Smooth muscle cell (in vitro differentiated cells): ENCODE measurements at regions not wholly inside any gene's neighbourhood (a gene's known extent, or its start where the extent isn't known, plus 50 kb on each side); places are given as distances from the start of the nearest gene placed in this dataset.
A peak's percentile ranks its signal among the peaks of the same experiment; 100 is the strongest.

Experiments used
- DNase-seq: peaks from one replicate; lab custom pipeline; 2025; ENCODE audit not compliant: unreplicated experiment; lab: John Stamatoyannopoulos, UW
- H2AFZ ChIP-seq: fragments of 200-600 bp; sonication (generic); 2 replicates; pipeline ENCODE4 v1.6.0; 2016; ENCODE audit warnings: antibody characterized with exemption, low read depth, mild to moderate bottlenecking
- H3F3A ChIP-seq: fragments of 200-600 bp; sonication (generic); 2 replicates; pipeline ENCODE4 v1.6.0; 2017; ENCODE audit warnings: antibody characterized with exemption, low read depth
- H3K27ac ChIP-seq: fragments of 200-600 bp; sonication (generic); 2 replicates; pipeline ENCODE4 v1.5.1; 2016; ENCODE audit warnings: low read depth, mild to moderate bottlenecking
- H3K27me3 ChIP-seq: fragments of 200-600 bp; sonication (generic); 2 replicates; pipeline ENCODE4 v1.6.1; 2016; ENCODE audit warnings: low read depth, mild to moderate bottlenecking
- H3K36me3 ChIP-seq: fragments of 200-600 bp; sonication (generic); 2 replicates; pipeline ENCODE4 v1.5.1; 2016; ENCODE audit warnings: low read depth
- H3K4me1 ChIP-seq: fragments of 200-600 bp; sonication (generic); 2 replicates; pipeline ENCODE4 v1.5.1; 2016; ENCODE audit warnings: low read depth
- H3K4me2 ChIP-seq: fragments of 200-600 bp; sonication (generic); 2 replicates; pipeline ENCODE4 v1.6.0; 2016; ENCODE audit warnings: mild to moderate bottlenecking
- H3K4me3 ChIP-seq: fragments of 200-600 bp; sonication (generic); 2 replicates; pipeline ENCODE4 v1.5.1; 2016; ENCODE audit warnings: mild to moderate bottlenecking
- H3K79me2 ChIP-seq: fragments of 200-600 bp; sonication (generic); 2 replicates; pipeline ENCODE4 v1.6.0; 2016; ENCODE audit warnings: low read depth, mild to moderate bottlenecking
- H3K9ac ChIP-seq: fragments of 200-600 bp; sonication (generic); 2 replicates; pipeline ENCODE4 v1.6.0; 2016; ENCODE audit warnings: low read depth
- H3K9me3 ChIP-seq: fragments of 200-600 bp; sonication (generic); replicated peaks from 2 replicates; pipeline ENCODE4 v1.5.1; 2016; ENCODE audit warnings: low read depth
- H4K20me1 ChIP-seq: fragments of 200-600 bp; sonication (generic); 2 replicates; pipeline ENCODE4 v1.6.0; 2016; ENCODE audit warnings: low read depth
- WGBS: methylation state at CpG from one replicate; pipeline ENCODE4 v1.1.7; 2016; ENCODE audit warnings: low lambda C conversion rate; 5-methylcytosine and 5-hydroxymethylcytosine counted together
- TF ChIP-seq, protein P1 (sequence below): fragments of 200-600 bp; sonication (generic); IDR thresholded peaks from 2 replicates; pipeline ENCODE4 v1.5.1; 2017; ENCODE audit warnings: borderline replicate concordance, mild to moderate bottlenecking, antibody characterized with exemption; ENCODE audit not compliant: insufficient read depth, poor library complexity, severe bottlenecking

DNA sequence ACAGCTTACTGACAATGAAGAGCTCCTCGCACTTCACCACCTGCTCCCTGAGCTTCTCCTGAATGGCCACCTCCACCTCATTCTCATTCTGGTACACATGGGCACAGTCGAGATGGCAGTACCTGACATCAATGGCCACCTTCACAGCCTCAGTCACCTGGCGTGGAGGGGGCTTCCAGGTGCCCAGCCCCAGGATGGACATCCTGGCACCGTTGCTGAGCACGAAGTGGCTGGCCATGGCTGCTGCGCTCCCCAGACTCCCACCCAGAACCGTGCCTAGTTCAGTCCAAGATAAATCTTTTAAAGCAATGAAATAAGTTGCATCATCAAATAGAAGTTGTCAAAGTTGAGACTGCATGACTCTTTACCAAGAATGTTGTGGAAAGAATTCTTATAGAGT, 128.1 kb upstream of the SOX6 start:
- Histone ChIP-seq H3K27ac (no peak overlapping the region), H3K79me2 (peaks cover 28% of the 10 kb centered on the region), H3K9ac (no peak overlapping the region), H3K27me3 (no peaks in the 10 kb centered on the region), H2AFZ (no peak overlapping the region), H3K9me3 (no peaks in the 10 kb centered on the region), H3K36me3 (no peaks in the 10 kb centered on the region), H3K4me3 (no peak overlapping the region), H4K20me1 (peaks cover 18% of the 10 kb centered on the region), H3K4me1 (no peaks in the 10 kb centered on the region), H3K4me2 (no peak overlapping the region), H3F3A (peaks cover 5% of the 10 kb centered on the region)
- TF ChIP-seq, protein P1, sequence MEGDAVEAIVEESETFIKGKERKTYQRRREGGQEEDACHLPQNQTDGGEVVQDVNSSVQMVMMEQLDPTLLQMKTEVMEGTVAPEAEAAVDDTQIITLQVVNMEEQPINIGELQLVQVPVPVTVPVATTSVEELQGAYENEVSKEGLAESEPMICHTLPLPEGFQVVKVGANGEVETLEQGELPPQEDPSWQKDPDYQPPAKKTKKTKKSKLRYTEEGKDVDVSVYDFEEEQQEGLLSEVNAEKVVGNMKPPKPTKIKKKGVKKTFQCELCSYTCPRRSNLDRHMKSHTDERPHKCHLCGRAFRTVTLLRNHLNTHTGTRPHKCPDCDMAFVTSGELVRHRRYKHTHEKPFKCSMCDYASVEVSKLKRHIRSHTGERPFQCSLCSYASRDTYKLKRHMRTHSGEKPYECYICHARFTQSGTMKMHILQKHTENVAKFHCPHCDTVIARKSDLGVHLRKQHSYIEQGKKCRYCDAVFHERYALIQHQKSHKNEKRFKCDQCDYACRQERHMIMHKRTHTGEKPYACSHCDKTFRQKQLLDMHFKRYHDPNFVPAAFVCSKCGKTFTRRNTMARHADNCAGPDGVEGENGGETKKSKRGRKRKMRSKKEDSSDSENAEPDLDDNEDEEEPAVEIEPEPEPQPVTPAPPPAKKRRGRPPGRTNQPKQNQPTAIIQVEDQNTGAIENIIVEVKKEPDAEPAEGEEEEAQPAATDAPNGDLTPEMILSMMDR: no peak
- DNase-seq: no peak
- WGBS: 93% methylated on average over 7 of the region's 7 CpGs

DNA sequence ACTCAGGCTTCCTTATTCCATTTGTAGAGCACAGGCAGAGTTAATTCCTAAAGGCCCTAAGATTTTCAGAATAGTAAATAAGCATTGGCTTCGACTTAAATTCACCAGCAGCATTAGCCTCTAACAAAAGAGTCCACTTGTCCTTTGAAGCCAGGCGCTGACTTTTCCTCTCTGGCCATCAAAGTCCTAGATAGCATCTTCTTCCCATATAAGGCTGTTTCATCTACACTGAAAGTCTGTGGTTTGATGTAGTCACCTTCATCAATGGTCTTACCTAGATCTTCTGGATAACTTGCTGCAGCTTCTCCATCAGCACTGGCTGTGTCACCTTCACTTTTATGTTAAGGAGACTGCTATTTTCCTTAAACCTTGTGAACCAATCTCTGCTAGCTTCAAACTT, 118.3 kb upstream of the SOX6 start:
- Histone ChIP-seq H3F3A (no peaks in the 10 kb centered on the region), H3K27ac (no peak overlapping the region), H3K36me3 (no peaks in the 10 kb centered on the region), H3K4me2 (no peak overlapping the region), H3K4me1 (no peaks in the 10 kb centered on the region), H3K9ac (no peak overlapping the region), H3K27me3 (no peaks in the 10 kb centered on the region), H2AFZ (no peak overlapping the region), H3K4me3 (no peak overlapping the region), H4K20me1 (peaks cover 10% of the 10 kb centered on the region), H3K79me2 (peaks cover 6% of the 10 kb centered on the region), H3K9me3 (no peaks in the 10 kb centered on the region)
- TF ChIP-seq, protein P1: no peak
- 69% methylated on average over 2 of the region's 2 CpGs for WGBS
- no peak for DNase-seq

DNA sequence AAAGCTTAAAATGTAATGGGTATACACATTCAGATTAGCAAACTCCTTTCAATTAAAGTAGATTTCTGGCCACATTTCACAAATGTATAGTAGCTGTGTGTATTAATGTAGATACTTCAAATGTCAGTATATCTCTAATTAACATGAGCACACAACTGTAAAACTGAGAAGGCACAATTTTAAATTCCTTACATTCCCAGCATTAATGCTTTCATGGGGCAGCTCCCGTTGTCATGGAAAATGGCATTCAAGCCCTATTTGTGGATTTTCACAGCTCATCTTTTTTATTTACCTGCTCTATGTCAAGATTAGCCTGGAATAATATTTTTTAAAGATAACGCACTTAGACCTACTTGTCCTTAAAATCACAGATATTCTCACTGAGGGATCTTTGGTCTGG, 113.6 kb upstream of the SOX6 start:
- WGBS: 56% methylated on average over 2 of the region's 2 CpGs
- Histone ChIP-seq H3K9me3 (no peaks in the 10 kb centered on the region), H3K36me3 (no peaks in the 10 kb centered on the region)

More for the DNA sequence above, 113.6 kb upstream of the SOX6 start:
- no peaks in the 10 kb centered on the region for H3K27me3 ChIP-seq
- no peaks in the 10 kb centered on the region for H3F3A ChIP-seq
- TF ChIP-seq, protein P1: no peak
- H3K4me3 ChIP-seq: no peak overlapping the region
- H3K27ac ChIP-seq: peak overlapping the region; percentile 20
- H3K4me1 ChIP-seq: no peaks in the 10 kb centered on the region
- no peak overlapping the region for H3K9ac ChIP-seq
- peak overlapping the region; percentile 18 for H3K4me2 ChIP-seq
- H2AFZ ChIP-seq: no peak overlapping the region
- H4K20me1 ChIP-seq: no peaks in the 10 kb centered on the region
- H3K79me2 ChIP-seq: peaks cover 5% of the 10 kb centered on the region
- DNase-seq: no peak
